SW 1271 (cell line): ENCODE measurements at regions not wholly inside any gene's neighbourhood (a gene's known extent, or its start where the extent isn't known, plus 50 kb on each side); places are given as distances from the start of the nearest gene placed in this dataset.
"Not testable (repeated sequence)": the region's sequence is repeated elsewhere in the genome, so short reads cannot be mapped to it uniquely, and the experiment has no call there.

Experiments used
- DNase-seq, 2 experiments: peaks; one replicate each; lab custom pipeline; 2025; lab: John Stamatoyannopoulos, UW

DNA sequence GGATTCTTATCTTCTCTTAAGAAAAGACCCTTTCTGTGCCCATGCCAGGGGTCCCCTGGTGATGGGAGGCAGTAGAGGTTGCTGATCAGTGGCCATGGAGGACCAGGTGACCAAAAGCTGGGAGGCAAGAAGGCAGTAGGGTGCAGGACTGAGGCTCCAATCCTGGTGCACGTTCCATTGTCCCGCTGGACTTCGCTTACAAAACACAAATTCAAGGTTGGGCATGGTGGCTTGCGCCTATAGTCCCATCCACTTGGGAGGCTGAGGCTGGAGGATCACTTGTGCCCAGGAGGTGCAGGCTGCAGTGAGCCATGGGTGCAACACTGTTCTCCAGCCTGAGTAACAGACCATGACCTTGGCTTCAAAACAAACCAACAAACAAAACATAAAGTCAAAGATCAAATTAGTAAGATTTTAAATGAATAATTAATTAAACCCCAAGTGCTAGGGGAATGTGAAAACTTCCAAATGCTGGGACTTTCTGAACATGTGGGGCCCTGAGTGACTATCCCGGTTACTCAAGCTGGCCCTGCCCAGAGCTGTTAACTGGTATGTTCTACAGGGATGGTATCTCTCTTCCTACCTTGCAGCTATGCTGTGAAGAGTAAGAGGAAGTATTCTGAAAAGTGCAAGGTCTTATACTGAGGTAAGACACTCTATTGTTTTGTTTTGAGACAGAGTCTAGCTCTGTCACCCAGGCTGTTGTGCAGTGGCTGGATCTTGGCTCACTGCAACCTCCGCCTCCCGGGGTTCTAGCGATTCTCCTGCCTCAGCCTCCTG is 97.6 kb downstream of the LYZL2 start:
- DNase-seq, result no peak

DNA sequence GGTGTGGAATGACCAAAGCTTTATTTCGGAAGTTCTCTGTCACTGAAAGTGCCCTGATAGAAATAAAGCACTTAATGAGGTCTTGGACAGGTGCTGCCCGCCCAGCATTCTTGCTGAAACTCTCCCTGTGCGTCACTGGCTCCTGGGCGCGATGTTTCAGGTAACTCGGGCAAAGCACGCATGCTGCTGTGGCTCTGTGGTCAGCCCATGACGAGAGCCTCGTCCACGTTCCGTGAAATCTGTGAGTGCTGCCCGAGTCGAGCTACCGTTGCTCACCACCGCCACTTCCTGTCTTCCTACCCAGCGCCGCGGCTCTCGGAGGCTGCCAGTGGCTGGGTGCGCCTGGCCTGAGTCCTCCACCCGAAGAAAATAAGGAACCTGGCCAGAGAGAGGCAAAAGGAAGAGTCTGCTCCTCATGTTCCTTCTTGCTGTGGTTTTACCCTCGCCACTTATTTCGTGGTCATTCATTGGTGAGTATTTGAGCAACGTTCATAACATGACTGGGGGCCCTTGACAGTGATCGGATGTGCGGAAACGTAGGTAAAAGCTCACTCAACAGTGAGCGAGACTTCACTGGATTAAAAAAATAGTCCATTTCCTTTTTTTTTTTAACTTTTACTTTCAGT is 95.5 kb downstream of the MAP3K8 start:
- no peak for DNase-seq

DNA sequence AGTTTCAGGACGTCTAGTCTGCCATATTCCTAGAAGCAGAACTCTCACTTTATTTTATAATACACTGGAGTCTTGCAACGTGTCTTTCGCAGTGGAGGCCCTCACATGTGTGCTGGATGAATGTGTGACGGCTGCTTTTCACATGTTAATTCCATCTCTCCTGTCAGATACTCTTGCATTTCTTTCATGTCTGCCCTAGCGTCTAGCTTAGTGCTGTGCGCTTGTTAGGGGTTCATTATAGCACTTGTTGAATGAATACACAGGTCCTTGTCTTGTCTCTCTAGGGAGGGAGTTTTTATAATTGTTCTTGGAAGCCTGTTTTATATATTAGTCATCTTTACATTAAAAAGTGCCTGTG is 94.4 kb downstream of the MAP3K8 start:
- no peak for DNase-seq

DNA sequence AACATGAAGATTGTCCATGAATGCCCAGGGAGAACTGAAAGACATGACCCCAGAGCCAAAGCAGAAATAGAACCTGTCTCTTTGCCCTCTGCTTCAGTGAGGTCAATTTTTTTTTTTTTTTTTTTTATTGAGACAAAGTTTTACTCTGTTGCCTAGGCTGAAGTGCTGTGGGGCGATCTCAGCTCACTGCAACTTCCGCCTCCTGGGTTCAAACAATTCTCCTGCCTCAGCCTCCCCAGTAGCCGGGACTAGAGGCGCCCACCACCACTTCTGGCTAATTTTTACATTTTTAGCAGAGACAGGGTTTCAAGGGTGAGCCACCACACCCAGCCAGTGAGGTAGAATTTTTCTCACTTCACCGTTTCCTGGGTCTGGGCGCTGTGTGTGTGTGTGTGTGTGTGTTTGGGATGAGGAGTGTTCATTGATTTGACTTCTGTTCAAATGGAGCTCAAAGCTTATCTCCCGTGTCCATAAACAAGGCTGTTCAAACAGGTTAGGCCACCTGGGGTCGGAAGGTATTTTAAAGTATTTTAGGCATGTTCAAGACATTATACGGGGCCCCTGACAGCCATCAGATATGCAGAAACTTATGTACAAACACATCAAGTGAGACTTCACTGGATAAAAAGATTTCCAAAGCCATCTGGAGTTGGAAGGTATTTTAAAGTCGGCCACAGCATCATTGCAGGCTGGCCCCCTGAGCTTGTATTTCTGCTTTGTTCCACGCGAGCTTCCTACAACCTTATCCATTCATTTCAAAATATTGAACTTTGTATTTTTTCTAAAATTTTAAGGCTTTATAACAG is 93.8 kb downstream of the MAP3K8 start:
- DNase-seq, result no peak

DNA sequence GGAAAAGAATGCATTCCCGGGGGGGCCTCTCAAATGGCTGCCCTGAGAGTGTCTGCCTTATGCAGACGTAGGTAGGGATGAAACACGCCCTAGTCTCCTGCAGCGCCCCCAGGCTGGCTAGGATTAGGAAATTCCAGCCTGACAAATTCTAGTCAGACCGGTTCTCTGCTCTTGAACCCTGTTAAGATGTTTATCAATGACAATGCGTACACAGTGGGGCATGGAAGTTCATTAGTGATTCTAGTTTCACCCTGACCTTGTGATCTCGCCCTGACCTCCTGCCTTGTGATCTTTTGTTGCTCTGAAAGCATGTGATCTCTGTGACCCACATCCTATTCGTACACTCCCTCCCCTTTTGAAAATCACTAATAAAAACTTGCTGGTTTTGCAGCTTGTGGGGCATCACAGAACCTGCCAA is 88.7 kb downstream of the MAP3K8 start:
- not testable (repeated sequence) for DNase-seq

DNA sequence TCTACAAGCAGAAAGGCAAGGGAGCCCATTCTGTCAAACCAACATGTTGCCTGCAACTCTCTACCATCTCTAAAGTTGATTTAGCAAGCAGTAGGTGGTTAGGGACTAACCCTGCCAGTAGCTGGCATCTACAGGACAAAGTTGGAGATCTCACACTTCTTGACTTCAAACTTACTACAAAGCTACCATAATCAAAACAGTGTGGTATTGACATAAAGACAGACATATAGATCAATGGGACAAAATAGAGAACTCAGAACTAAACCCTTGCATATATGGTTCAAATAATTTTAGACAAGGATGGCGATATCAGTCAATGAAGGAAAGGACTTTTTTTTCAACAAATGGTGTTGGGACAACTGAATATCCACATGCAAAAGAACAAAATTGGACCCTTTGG is 84.9 kb downstream of the MAP3K8 start:
- DNase-seq, result no peak
